H9 (cell line): ENCODE measurements at regions not wholly inside any gene's neighbourhood (a gene's known extent, or its start where the extent isn't known, plus 50 kb on each side); places are given as distances from the start of the nearest gene placed in this dataset.

Source experiments
- DNase-seq: peaks from one replicate; pipeline ENCODE4 v3.0.0-alpha.2; 2017
- H2AFZ ChIP-seq: one replicate; pipeline ENCODE4 v1.6.1; 2013; ENCODE audit warnings: mild to moderate bottlenecking, low read length, control low read depth, moderate library complexity
- H2AK5ac ChIP-seq: 2 replicates; pipeline ENCODE4 v1.6.1; 2013; ENCODE audit warnings: low read length, control low read depth, mixed read lengths; ENCODE audit not compliant: insufficient read length
- H2BK120ac ChIP-seq: one replicate; pipeline ENCODE4 v1.6.1; 2013; ENCODE audit warnings: low read depth, mild to moderate bottlenecking, low read length, control low read depth, inconsistent platforms; ENCODE audit not compliant: poor library complexity, severe bottlenecking
- H2BK12ac ChIP-seq: 2 replicates; pipeline ENCODE4 v1.6.1; 2013; ENCODE audit warnings: low read length, control low read depth, mixed read lengths, low read depth; ENCODE audit not compliant: insufficient read length
- H2BK15ac ChIP-seq: 2 replicates; pipeline ENCODE4 v1.6.1; 2013; ENCODE audit warnings: low read depth, low read length, control low read depth
- H2BK20ac ChIP-seq: one replicate; pipeline ENCODE4 v1.6.1; 2013; ENCODE audit warnings: low read depth, mild to moderate bottlenecking, low read length, control low read depth, inconsistent platforms; ENCODE audit not compliant: poor library complexity, severe bottlenecking
- H2BK5ac ChIP-seq: 2 replicates; pipeline ENCODE4 v1.6.1; 2013; ENCODE audit warnings: low read length, control low read depth, mixed read lengths; ENCODE audit not compliant: insufficient read length
- H3K14ac ChIP-seq: 2 replicates; pipeline ENCODE4 v1.6.1; 2013; ENCODE audit warnings: low read length, control low read depth; ENCODE audit not compliant: insufficient read depth
- H3K18ac ChIP-seq: 2 replicates; pipeline ENCODE4 v1.6.1; 2013; ENCODE audit warnings: low read depth, mild to moderate bottlenecking, mixed read lengths, low read length, control low read depth; ENCODE audit not compliant: insufficient read length
- H3K23ac ChIP-seq: 2 replicates; pipeline ENCODE4 v1.6.1; 2013; ENCODE audit warnings: low read length, control low read depth, mixed read lengths, low read depth; ENCODE audit not compliant: insufficient read length
- H3K23me2 ChIP-seq: 2 replicates; pipeline ENCODE4 v1.6.1; 2013; ENCODE audit warnings: low read depth, mild to moderate bottlenecking, mixed read lengths, low read length, control low read depth; ENCODE audit not compliant: insufficient read length, poor library complexity, severe bottlenecking
- H3K27ac ChIP-seq: 2 replicates; pipeline ENCODE4 v1.5.1; 2013; ENCODE audit warnings: low read length, control low read depth, mixed read lengths, low read depth; ENCODE audit not compliant: insufficient read length
- H3K27me3 ChIP-seq: 2 replicates; pipeline ENCODE4 v1.6.1; 2013; ENCODE audit warnings: low read length, control low read depth, inconsistent platforms; ENCODE audit not compliant: insufficient read depth
- H3K4ac ChIP-seq: 2 replicates; pipeline ENCODE4 v1.6.1; 2013; ENCODE audit warnings: low read depth, mild to moderate bottlenecking, control low read depth, inconsistent platforms, low read length, moderate library complexity
- H3K4me1 ChIP-seq: 2 replicates; pipeline ENCODE4 v1.6.1; 2013; ENCODE audit warnings: low read length, control low read depth, inconsistent platforms; ENCODE audit not compliant: insufficient read depth
- H3K4me2 ChIP-seq: 2 replicates; pipeline ENCODE4 v1.6.1; 2013; ENCODE audit warnings: low read length, control low read depth, mixed read lengths; ENCODE audit not compliant: insufficient read length, insufficient read depth
- H3K56ac ChIP-seq: 2 replicates; pipeline ENCODE4 v1.6.1; 2013; ENCODE audit warnings: low read depth, mild to moderate bottlenecking, mixed read lengths, low read length, control low read depth; ENCODE audit not compliant: insufficient read length
- H3K79me1 ChIP-seq: 2 replicates; pipeline ENCODE4 v1.6.1; 2013; ENCODE audit warnings: low read depth, mild to moderate bottlenecking, moderate library complexity, low read length, control low read depth, inconsistent platforms; ENCODE audit not compliant: insufficient read depth, poor library complexity, severe bottlenecking
- H3K79me2 ChIP-seq: 2 replicates; pipeline ENCODE4 v1.6.1; 2013; ENCODE audit warnings: low read length, control low read depth, inconsistent platforms; ENCODE audit not compliant: insufficient read depth
- H3K9ac ChIP-seq: 2 replicates; pipeline ENCODE4 v1.6.1; 2013; ENCODE audit warnings: low read length, control low read depth, mixed read lengths; ENCODE audit not compliant: insufficient read length; ENCODE audit errors: extremely low read depth
- H3K9me3 ChIP-seq: one replicate; pipeline ENCODE4 v1.6.1; 2013; ENCODE audit warnings: low read depth, low read length, inconsistent platforms; ENCODE audit not compliant: control insufficient read depth
- H3T11ph ChIP-seq: one replicate; pipeline ENCODE4 v1.6.1; 2013; ENCODE audit warnings: mild to moderate bottlenecking, low read length, control low read depth, inconsistent platforms
- H4K20me1 ChIP-seq: one replicate; pipeline ENCODE4 v1.6.1; 2013; ENCODE audit not compliant: control insufficient read depth, insufficient read length, insufficient read depth
- H4K5ac ChIP-seq: 2 replicates; pipeline ENCODE4 v1.6.1; 2013; ENCODE audit warnings: low read depth, mild to moderate bottlenecking, mixed read lengths, low read length, control low read depth; ENCODE audit not compliant: insufficient read length
- H4K8ac ChIP-seq: replicated peaks from 2 replicates; pipeline ENCODE4 v1.6.1; 2013; ENCODE audit warnings: low read length, control low read depth, mixed read lengths, low read depth; ENCODE audit not compliant: insufficient read length
- H4K91ac ChIP-seq: 2 replicates; pipeline ENCODE4 v1.6.1; 2013; ENCODE audit warnings: low read depth, mild to moderate bottlenecking, moderate library complexity, mixed read lengths, low read length, control low read depth; ENCODE audit not compliant: insufficient read length
- H3K27ac Mint-ChIP-seq, 3 experiments: 2 replicates in 2 of 3; 3 replicates in 1 of 3; pipeline ENCODE4 v1.8.0; 2020 to 2021; ENCODE audit warnings: mixed read lengths in 3 of 3, mild to moderate bottlenecking in 1 of 3, moderate library complexity in 1 of 3
- H3K27me3 Mint-ChIP-seq: 2 replicates; pipeline ENCODE4 v1.8.0; 2021; ENCODE audit warnings: low read depth, mild to moderate bottlenecking, moderate library complexity, mixed read lengths
- H3K36me3 Mint-ChIP-seq, 3 experiments: 2 replicates in 2 of 3; 3 replicates in 1 of 3; pipeline ENCODE4 v1.8.0; 2020 to 2021; ENCODE audit warnings: low read depth in 3 of 3, mixed read lengths in 3 of 3; ENCODE audit not compliant: insufficient read depth in 1 of 3
- H3K4me1 Mint-ChIP-seq, 2 experiments: 2 replicates each; pipeline ENCODE4 v1.8.0; 2020; ENCODE audit warnings: mixed read lengths in 2 of 2
- H3K4me3 Mint-ChIP-seq, 2 experiments: 2 replicates in 1 of 2; 3 replicates in 1 of 2; pipeline ENCODE4 v1.8.0; 2020 to 2021; ENCODE audit warnings: mild to moderate bottlenecking in 2 of 2, mixed read lengths in 2 of 2, moderate library complexity in 1 of 2
- H3K9me3 Mint-ChIP-seq, 2 experiments: 2 replicates in 1 of 2; 3 replicates in 1 of 2; pipeline ENCODE4 v1.8.0; 2020; ENCODE audit warnings: mild to moderate bottlenecking in 2 of 2, mixed read lengths in 2 of 2, moderate library complexity in 1 of 2
- CTCF ChIP-seq: fragments of 200-600 bp; sonication (generic); conservative IDR thresholded peaks from 3 replicates; pipeline ENCODE4 v1.8.0; 2021; ENCODE audit warnings: antibody characterized with exemption, mild to moderate bottlenecking
- WGBS: extraction: QIAGEN DNeasy Blood & Tissue Kit; methylation state at CpG from one replicate; pipeline ENCODE4 v1.1.7; 2013; ENCODE audit warnings: missing lambda C conversion rate, low lambda C conversion rate, mixed read lengths; ENCODE audit not compliant: insufficient read length; ENCODE audit errors: extremely low coverage; 5-methylcytosine and 5-hydroxymethylcytosine counted together

- Histone ChIP-seq H3K23ac (no peak overlapping the region), H3K9me3 (no peaks in the 10 kb centered on the region), H4K91ac (no peak overlapping the region), H4K5ac (no peak overlapping the region), H2BK12ac (no peak overlapping the region), H3K23me2 (no peaks in the 10 kb centered on the region), H3K79me1 (no peaks in the 10 kb centered on the region), H3K4ac (no peak overlapping the region), H2AFZ (no peak overlapping the region), H3K4me1 (no peaks in the 10 kb centered on the region), H4K20me1 (no peaks in the 10 kb centered on the region), H3K27ac (no peak overlapping the region), H3T11ph (no peak overlapping the region), H2BK5ac (no peak overlapping the region), H3K9ac (no peak overlapping the region), H2BK20ac (no peak overlapping the region), H2AK5ac (no peak overlapping the region), H3K4me2 (no peak overlapping the region), H3K18ac (no peak overlapping the region), H4K8ac (no peak overlapping the region), H2BK120ac (no peak overlapping the region), H3K14ac (no peak overlapping the region), H3K56ac (no peak overlapping the region), H3K79me2 (no peaks in the 10 kb centered on the region), H3K27me3 (no peaks in the 10 kb centered on the region), H2BK15ac (no peak overlapping the region)
- no peak overlapping the region for H3K4me3 Mint-ChIP-seq
- H3K27ac Mint-ChIP-seq, result no peak overlapping the region
- no peak for DNase-seq
- no peaks in the 10 kb centered on the region for H3K36me3 Mint-ChIP-seq
- H3K27me3 Mint-ChIP-seq, result no peaks in the 10 kb centered on the region
- no peaks in the 10 kb centered on the region; a peak in 1 of 5 replicates for H3K9me3 Mint-ChIP-seq
- no peak for TF ChIP-seq CTCF
- H3K4me1 Mint-ChIP-seq, result peaks cover 7 to 8% of the 10 kb centered on the region in 2 experiments; a peak in 3 of 4 replicates
- WGBS, result no CpG with 5 or more reads among the region's 5 CpGs
Measured at GRCh38 chr5:82387819-82388166, 109.6 kb upstream of the RPS23 start.
